Hematopoietic multipotent progenitor cell (in vitro differentiated cells): ENCODE measurements at regions not wholly inside any gene's neighbourhood (a gene's known extent, or its start where the extent isn't known, plus 50 kb on each side); places are given as distances from the start of the nearest gene placed in this dataset.
A peak's percentile ranks its signal among the peaks of the same experiment; 100 is the strongest.

Experiments
- DNase-seq, 3 donors: peaks; one replicate each; pipeline ENCODE4 v3.0.0-alpha.2; 2011 to 2015; ENCODE audit warnings: low read depth in 2 of 3, low spot score in 2 of 3

DNA sequence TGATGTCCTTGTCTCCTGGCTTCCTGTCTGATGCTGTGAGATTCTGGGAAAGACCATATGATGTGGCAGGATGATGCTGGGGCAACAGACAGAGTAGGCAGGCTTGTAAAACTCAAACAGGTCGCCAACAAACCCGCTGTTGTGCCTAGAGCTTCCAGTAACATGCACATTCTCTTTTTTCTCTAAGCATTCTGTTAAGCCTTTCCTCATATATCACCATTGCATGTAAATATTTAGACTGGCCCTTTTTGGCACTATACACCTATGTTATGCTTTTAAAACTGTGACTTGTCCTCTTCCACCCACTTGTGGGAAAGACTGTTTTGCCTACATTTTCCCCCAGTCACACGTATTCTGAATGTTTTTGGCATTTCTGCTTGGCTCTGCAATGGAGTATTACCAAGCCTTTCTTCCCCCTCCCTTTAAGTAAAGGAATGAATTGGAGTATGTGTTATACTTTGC, 250.4 kb upstream of the TANK start:
- no peak for DNase-seq

DNA sequence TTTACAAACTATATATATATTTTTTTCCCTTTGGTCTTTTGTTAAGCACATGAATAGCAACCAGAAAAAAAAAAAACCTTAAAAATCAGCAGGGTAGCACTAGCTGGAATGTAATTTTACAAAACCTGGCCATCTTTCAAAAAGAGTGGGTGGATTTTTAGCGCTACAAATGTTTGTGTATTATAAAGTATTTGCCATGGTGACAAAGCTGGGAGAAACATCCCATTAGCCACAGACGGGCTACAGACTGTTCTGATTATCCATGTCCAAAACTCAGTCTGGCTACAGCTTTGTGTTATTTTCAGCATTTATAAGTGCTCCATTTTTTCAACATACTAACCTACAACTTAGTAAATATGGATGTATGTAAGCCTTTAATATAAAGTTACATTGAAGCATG, 249.5 kb upstream of the TANK start:
- no peak for DNase-seq

DNA sequence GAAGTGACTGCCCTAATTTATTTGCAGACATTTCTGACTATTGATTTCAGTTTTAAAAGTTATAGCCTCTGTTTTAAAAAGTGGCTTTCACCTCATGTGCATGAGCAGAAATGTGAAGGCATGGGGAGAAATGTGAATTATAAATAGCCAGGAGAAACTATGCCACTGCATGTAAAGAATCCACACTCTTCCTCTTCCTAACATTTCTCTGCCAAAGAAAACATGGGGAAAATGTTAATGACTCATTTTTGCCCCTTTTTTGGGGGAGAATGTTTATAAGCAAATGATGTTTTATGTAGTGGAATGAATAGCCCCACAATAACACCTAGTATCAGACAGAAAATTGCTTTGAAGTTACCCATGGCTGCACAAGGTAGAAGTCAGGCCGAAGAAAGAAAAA, 249.0 kb upstream of the TANK start:
- DNase-seq: no peak

DNA sequence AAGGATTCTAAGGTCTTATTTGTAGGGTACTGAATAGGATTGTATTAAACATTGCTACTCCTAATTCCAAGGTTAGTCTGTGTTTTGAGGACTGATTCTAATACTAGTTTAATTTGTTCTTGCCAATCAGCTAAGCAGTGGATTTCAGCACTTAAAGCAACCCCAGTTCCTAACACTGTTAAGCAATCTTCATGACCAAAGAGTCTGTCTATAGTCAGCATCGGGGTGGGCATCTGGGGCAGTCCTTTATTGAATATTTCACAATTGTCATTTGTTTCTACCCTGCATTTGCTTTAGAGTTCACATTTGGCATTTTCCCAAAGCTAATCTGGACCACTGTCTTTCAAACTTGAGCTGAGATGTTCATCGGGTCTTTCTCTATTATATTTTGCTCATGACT, 248.0 kb upstream of the TANK start:
- no peak for DNase-seq

DNA sequence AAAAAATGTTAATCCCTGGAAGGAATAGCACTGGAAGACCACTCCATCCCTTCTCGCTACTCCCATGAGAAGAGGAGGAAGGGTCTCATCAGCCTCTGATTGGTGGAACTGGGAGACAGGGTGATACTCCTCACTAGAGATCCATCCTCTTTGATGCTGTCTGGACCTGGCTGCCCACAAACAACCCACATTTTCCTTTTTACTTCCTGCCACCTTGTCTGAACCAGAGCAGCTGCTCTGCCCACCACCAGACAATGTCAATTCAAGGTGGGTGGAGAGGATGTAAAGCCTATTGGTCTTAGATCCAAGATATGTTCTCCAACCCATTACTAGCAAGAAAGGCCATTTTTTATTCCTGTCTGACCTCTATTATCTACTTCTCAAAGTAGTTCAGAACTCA, 246.9 kb upstream of the TANK start:
- DNase-seq: no peak

DNA sequence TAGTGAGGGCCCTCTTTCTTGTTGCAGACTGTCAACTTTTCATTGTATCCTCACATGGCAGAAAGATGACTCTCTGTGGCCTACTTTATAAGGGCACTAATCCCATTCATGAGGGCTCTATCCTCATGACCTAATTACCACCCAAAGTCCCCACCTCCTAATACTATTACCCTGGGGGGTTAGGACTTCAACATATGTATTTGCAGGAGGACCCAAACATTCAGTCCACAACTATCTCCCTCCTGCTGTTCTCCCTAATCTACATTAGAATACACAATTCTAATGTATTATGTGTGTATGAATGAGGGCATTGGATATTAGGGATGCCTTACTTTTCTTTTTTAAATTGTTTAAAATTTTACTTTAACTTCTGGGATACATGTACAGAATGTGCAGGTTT, 246.0 kb upstream of the TANK start:
- no peak for DNase-seq

DNA sequence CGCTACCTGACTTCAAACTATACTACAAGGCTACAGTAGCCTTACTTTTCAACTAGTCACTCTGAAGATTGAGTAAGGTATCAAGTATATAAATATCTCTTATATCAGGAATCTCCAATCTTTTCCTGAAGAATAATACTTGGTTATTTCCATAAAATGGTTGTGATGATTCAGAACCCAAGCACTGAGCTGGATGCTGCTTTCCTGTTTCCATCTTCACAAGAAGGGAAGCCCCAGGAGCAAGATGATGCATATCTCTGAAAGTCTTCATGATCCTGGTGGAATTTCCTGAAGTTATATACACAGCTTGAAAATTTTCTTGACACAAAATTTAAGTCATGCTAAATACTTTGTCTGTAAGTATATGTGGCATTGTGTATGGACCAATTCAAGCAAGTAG, 243.9 kb upstream of the TANK start:
- DNase-seq: no peak

DNA sequence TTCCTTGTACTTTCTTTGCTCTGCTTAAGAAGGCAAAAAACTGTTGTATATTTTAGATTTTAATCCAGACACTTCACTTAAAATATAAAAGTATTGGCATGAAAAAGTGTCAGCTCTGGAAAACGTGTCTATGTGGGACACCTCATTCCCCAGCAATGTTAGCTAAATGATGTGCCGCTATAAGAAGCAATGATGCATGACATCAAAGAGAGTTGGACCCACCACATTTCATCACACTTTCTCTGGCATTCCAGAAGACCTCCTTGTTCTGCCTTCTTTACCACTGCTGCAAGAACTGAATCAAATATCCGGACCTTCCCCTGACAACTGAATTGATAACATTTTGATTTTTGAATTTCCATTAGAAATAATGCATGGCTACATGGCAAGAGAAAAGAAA, 242.4 kb upstream of the TANK start:
- no peak for DNase-seq

DNA sequence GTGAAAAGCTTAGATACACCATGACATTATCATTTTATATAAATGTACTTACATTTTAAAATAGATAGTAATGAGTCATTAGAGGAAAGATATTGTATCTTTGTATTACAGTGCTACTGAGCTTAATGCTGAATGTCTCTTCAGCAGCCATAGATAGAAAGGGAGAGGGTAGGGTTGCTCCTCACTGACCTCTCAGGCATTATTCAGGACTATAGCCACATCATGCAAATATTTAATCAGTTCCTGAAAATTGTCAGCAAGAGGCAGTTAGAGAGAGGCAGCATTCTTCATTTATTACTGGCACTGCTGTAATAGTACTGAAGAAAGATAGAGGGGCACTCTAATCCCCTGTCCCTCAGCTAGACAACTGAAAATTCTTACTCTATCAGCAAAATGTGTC, 242.0 kb upstream of the TANK start:
- no peak for DNase-seq

DNA sequence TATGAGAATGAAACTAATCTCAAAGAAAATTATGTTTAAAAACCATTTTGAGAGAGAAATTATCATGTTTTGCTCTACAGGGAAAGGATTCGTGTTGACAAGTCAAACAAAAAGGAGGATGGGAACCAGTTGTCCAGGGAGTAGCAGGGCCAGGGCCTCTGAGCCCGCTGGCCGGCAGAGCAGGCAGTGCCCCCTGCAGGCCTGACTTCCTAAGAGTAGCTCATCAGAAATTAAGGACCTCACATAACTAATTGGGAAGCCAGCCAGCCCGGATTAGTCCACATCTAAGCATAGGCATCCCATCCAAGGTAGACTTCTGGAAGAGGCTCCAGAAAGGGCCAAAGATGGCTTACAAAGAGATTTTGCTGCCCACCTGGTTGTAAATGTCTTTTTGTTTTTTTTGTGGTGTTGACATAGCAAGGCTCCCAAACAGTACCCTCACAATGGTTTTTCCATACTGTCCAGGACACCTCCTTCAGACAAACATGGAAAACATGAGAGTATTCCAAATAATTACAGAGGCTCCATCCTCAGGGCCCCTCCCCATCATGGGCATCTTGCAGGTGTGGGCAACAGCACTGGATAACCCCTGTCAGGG, 241.2 kb upstream of the TANK start:
- peak in 2 of 3 donors; percentile 36 to 47 for DNase-seq

DNA sequence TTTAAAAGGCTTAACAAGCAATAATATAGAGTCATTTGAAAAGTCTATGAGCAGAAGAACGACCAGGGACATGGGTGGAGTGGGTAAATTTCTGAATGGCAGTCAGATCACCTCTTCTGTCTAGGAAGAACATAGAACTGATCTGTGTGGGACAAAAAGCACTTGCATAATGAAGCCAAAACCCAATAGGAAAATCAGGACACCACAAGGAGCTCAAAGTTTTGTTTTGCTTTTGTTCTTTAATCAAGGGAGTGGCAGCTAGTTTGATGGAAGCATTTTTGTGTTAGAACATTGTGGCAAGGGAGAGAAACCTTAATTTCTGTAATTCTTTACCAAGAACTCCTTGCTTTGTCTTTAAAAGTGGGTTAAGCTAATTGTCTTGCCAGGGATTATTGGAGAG, 240.2 kb upstream of the TANK start:
- DNase-seq: no peak

DNA sequence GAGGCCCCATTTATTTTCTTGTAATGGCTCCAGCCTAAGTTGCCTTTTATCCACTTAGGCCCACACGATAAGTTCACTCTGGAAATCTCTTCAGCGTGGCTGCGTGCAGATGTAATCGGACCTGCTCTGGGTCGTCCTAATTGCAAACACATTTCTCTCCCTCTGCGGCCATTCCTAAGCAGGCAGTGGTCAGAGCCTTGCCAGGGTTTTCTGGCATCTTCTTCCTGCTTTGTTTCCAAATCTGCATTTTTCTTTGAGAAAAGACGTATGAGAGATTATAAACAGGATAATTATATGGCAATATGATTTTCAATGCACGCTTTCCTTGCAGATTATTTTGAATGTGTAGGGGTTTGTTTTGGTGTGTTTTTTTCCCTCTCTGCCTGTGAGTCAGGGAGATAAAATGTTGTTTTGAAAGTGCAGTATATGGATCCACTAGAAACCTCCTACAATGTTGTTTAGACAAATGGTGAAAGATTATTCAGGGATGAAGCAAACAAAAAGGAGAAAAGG, 239.4 kb upstream of the TANK start:
- no peak for DNase-seq

DNA sequence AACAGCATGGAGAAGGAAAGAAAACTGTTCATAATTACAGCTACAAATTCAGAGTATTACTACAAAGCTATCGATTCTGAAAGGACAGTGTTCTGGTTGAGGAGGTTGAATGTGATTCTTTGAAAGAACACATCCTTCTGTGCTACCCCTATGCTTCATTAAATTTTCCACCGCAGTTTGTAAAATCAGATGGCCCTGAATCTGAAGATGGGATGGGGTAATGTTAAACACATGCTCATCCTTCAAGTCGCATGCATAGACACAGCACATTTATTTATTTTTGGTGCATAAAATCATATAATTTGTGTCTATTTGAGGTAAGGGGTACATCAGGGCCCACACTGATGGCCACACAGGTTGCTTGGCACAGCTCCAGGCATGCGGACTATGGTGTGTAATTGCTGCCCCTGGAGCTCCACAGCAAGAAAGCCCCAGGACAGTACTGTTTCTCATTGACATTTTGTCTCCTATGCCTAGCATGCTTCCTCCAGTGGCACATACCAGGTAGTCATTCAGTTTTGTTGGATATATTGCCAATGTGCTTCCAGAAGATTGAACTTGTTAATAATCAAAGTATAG, 238.8 kb upstream of the TANK start:
- no peak for DNase-seq

DNA sequence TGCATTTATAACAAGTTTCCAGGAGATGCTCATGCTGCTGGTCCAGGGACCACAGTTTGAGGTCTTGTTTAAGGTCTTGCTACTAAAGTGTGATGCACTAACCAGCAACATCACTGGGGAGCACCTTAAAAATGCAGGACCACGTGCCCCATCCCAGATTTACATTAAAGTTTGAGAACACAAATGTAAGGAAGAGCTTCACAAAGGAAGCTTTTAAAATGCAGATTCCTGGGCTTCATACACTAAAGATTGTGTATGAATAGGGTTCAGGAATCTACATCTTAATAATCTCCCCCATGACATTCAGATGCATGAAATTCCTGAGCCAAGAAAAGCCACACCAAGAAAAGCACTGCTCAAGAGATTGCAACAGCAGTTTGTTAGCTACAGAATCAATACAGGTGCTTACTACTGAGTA, 235.3 kb upstream of the TANK start:
- DNase-seq: no peak

DNA sequence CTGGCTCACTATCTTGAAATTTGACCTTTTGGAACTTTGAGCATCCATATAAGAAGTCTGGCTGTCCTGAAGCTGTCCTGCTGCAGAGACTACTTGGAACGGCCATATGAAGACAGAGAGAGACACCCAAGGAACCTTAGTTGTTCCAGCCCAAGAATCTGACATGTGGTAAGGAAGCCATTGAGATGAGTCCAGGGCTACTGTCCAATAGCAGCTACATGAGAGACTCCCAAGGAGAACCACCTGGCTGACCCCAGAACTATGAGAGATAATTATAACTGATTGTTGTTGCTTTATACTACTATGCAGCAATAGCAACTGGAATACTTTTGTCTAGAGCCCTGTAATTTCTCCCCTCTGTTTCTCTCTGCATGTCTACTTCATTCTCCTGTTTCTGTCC, 234.3 kb upstream of the TANK start:
- DNase-seq: no peak

DNA sequence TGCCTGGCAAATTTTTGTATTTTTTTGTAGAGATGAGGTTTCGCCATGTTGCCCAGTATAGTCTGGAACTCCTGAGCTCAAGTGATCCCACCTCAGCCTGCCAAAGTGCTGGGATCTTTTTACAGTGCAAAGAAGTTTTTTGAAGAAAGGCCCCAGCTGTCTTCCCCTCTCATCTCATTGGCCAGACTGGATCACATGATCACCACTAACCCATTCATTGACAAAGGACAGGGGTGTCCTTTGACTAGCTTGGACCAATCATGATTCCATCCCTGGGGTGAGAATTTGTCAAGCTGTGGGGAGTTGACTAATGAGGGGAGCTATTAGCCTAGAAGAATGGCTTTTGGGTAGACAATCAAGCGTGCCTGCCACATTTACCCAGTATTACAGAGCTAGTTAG, 232.9 kb upstream of the TANK start:
- DNase-seq: no peak

DNA sequence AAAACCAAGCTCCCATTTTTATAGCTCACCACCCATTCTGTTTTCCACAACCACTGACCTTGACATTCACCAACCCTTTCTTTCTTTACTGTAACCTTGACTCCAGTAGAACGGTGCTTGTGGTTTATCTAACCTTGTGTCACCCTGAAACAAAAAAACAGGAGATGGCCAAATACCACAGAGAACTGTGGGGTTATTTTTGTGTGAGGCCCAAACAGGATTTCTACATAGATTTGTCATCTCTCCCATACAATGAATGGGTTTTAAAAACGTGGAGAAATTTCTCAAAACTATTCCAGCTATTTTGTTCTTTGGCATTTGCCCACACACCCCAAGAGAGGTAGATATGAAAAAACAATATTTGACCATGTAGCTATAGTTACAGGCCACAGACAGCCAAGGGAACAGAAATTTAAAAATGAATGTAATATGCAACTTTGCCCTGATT, 231.3 kb upstream of the TANK start:
- DNase-seq: no peak

DNA sequence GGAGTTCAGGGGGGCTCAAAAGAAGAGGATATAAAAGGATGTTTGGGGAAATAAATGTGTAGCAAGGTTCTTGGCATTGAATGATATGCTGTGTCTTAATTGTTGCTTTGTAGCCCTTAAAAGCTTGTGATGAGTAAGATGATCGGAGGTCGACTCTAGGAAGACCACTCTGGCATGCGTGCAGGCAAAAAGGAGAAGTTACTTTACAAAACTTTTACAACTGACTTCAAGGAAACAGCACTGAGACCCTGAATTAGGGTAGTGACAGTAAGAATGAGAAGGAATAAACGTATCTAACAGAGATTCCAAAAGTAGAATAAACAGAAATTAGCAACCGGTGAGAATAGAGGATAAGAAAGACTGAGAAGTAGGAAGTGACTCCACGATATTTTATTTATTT, 228.7 kb upstream of the TANK start:
- peak in 2 of 3 donors; percentile 3 to 61 for DNase-seq

DNA sequence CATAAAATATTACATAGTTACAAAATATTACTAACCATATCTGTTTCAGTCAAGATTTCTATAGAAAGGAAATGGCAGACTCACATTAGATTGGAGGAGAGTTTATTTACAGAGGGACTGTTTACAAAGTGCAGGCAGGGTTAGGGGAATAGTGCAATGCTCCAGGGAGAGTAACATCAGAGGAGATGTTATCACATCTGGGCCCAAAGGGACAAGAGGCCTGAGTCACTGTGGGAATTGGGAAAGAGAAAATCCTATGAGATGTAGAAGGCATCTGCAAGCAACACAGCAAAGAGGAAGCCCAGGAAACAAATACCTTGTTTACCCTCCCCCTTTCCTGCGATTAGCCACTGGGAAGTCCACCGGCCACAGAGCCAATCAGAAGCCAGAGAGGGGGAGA, 227.3 kb upstream of the TANK start:
- DNase-seq: no peak

DNA sequence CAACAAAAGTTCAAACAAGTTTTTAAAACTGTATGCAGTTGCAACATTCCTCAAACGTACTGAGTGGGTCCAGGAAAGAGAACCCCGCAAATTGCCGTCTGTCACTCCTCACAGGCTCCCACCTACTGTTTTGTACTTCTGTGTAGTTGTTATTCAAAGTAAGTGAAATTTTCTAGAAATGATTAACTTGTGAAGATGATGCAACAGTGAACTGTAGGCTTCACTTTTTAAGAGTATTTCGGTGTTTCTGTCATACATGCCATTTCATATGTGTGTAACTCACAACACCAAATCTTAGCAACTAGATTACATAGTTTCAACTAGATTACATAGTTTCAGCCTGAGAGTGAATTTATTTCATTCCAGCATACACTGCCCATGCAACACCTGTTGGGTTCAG, 226.0 kb upstream of the TANK start:
- no peak for DNase-seq

DNA sequence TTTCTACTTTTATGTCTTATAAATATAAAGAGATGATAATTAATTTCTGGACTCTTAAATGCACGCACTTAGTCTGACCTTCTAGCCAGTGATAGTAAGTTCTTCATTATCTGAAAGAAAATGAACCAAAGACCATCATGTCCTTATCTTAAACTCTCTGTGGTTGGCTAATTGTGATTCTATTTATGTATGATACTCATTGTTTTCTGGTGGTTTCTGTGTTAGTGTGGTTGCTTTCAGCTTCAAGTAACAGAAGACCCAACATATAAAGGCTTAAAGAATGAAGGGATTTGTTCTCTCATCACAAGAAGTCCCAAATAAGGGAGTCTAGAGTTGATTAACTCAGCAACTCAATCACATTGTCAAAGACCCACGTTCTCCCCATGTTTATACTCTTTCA, 225.2 kb upstream of the TANK start:
- DNase-seq: no peak

DNA sequence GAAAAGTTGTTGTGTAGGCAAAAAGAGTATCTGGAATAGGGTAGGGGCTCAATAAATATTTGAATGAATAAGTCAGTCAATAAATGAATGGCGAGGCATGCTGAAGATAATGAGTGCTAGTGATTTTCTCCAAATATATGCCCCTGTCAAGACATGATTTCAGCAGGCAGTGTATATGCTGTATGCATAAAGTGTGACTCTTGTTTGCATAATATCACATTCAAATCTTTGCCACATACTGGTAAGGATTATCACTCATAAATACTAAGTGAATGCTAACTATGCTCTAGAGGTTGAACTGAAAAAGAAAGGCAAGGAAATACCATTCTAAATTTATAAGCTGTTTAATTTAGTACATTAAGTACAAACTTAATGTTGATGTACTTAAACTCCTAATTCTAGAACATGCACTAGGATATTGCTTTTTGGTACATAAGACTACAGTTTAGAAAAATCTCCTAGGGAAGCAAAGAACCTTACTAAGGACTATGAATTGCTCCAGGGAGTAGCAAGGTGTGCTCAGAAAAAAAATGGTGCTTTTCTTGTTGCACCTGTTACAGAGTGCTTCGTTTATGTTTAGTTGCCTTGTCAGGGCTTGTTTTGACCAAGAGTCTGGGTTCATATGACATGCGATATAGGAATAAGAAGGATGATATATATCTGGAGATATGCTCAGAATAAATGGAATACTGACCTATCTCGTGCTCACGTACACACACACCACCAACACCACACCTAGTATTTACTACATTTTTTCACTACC, 224.0 kb upstream of the TANK start:
- DNase-seq: no peak
